Panc1 (cell line): ENCODE measurements at regions not wholly inside any gene's neighbourhood (a gene's known extent, or its start where the extent isn't known, plus 50 kb on each side); places are given as distances from the start of the nearest gene placed in this dataset.

ENCODE experiments used
- ATAC-seq: fragments of 200-7000 bp; cut with Tn5 transposase; 2 replicates; pipeline ENCODE4 v1.9.1; 2020; ENCODE audit warnings: mild to moderate bottlenecking, moderate library complexity
- BruUV-seq: library from RNA; stranded (reverse); fragments of 400-500 nt; replicated peaks from 2 replicates; lab custom pipeline; 2021; lab: Mats Ljungman, UMichigan
- CTCF ChIA-PET: fragments of 300-600 bp; sonication (Branson Sonifier 250); formaldehyde crosslinking; loops from one replicate; lab custom pipeline; 2022; ENCODE audit warnings: antibody characterized with exemption; lab: Charles Lee
- POLR2A ChIA-PET: fragments of 300-600 bp; sonication (Branson Sonifier 250); formaldehyde crosslinking; loops from one replicate; lab custom pipeline; 2022; ENCODE audit warnings: antibody characterized with exemption; lab: Charles Lee
- DNase-seq: peaks from one replicate; pipeline ENCODE4 v3.0.0-alpha.2; 2010; ENCODE audit warnings: low read depth, low spot score
- H3K27ac ChIP-seq: 2 replicates; pipeline ENCODE4 v1.5.1; 2011; ENCODE audit warnings: mild to moderate bottlenecking, low read length, inconsistent platforms
- H3K27me3 ChIP-seq: fragments of 200-500 bp; sonication (Bioruptor generic); 2 replicates; pipeline ENCODE4 v1.6.0; 2014; ENCODE audit warnings: low read length, inconsistent platforms; ENCODE audit not compliant: control insufficient read depth, insufficient read depth
- H3K36me3 ChIP-seq: fragments of 200-500 bp; sonication (Bioruptor generic); 2 replicates; pipeline ENCODE4 v1.5.1; 2014; ENCODE audit warnings: inconsistent platforms, mild to moderate bottlenecking, low read length, moderate library complexity; ENCODE audit not compliant: control insufficient read depth, insufficient read depth
- H3K4me1 ChIP-seq: 2 replicates; pipeline ENCODE4 v1.5.1; 2011; ENCODE audit warnings: inconsistent platforms, mild to moderate bottlenecking, low read length, moderate library complexity; ENCODE audit not compliant: control insufficient read depth, insufficient read depth
- H3K4me3 ChIP-seq, 2 experiments: 2 replicates each; pipeline ENCODE4 v1.5.1; 2011 to 2012; ENCODE audit warnings: low read depth in 2 of 2, low read length in 2 of 2, mild to moderate bottlenecking in 2 of 2, inconsistent platforms in 1 of 2, moderate library complexity in 1 of 2
- H3K9me3 ChIP-seq: fragments of 200-500 bp; sonication (Bioruptor generic); 2 replicates; pipeline ENCODE4 v1.5.1; 2014; ENCODE audit warnings: low read depth, mild to moderate bottlenecking, inconsistent platforms, low read length, moderate library complexity; ENCODE audit not compliant: control insufficient read depth, insufficient read depth
- CTCF ChIP-seq: fragments of 450-650 bp; IDR thresholded peaks from 2 replicates; pipeline ENCODE4 v1.5.1; 2017; ENCODE audit warnings: mild to moderate bottlenecking
- POLR2AphosphoS5 ChIP-seq: IDR thresholded peaks from 2 replicates; pipeline ENCODE4 v1.6.1; 2012; ENCODE audit warnings: mild to moderate bottlenecking, low read depth, low read length, moderate library complexity
- REST ChIP-seq, 2 experiments: IDR thresholded peaks; 2 replicates each; pipeline ENCODE4 v1.6.1; 2011 to 2012; ENCODE audit warnings: low read depth in 2 of 2, control low read depth in 1 of 2, low read length in 1 of 2, mild to moderate bottlenecking in 1 of 2, moderate library complexity in 1 of 2; ENCODE audit not compliant: insufficient read depth in 1 of 2
- SIN3A ChIP-seq: IDR thresholded peaks from 2 replicates; pipeline ENCODE4 v1.6.1; 2012; ENCODE audit warnings: low read depth, mild to moderate bottlenecking, low read length, moderate library complexity, borderline replicate concordance; ENCODE audit not compliant: insufficient read depth
- TCF7L2 ChIP-seq: IDR thresholded peaks from 2 replicates; pipeline ENCODE4 v1.6.1; 2011; ENCODE audit warnings: mild to moderate bottlenecking, low read depth, low read length, inconsistent platforms
- in situ Hi-C: cut with HindIII; loops from 2 replicates; pipeline ENCODE4 v1.10.0; 2016; ENCODE audit warnings: low sequenced_read_pairs, low pct_unique_long_range_greater_than_20kb
- intact Hi-C: fragments of 100-400 bp; cut with micrococcal nuclease; formaldehyde crosslinking; loops from one replicate; pipeline ENCODE4 v1.10.0; 2022; ENCODE audit not compliant: unreplicated experiment

GRCh38 chr14:96987771-96988170 lies 190.6 kb downstream of the VRK1 start:
- no peak overlapping the region for H3K4me3 ChIP-seq
- ChIA-PET CTCF (no interaction called here), POLR2A (no interaction called here)
- no peaks in the 10 kb centered on the region for H3K36me3 ChIP-seq
- H3K27ac ChIP-seq = no peak overlapping the region
- H3K27me3 ChIP-seq = no peaks in the 10 kb centered on the region
- intact Hi-C loops (no loop called here), in situ Hi-C loops (no loop called here)
- no peaks in the 10 kb centered on the region for H3K9me3 ChIP-seq
- BruUV-seq = no TSS peak
- DNase-seq (no peak), ATAC-seq (no peak)
- no peak for TF ChIP-seq SIN3A
- TF ChIP-seq TCF7L2 = no peak
- TF ChIP-seq POLR2AphosphoS5 = no peak
- no peak for TF ChIP-seq CTCF
- no peak for TF ChIP-seq REST (IDR thresholded peaks at IDR 0.05; ENCODE audit: insufficient read depth in 1 of 2, low read depth in 2 of 2, low read length in 1 of 2)
- no peaks in the 10 kb centered on the region for H3K4me1 ChIP-seq

GRCh38 chr14:96989306-96989705 lies 192.1 kb downstream of the VRK1 start:
- DNase-seq = no peak
- intact Hi-C loops (no loop called here), in situ Hi-C loops (no loop called here)
- POLR2A ChIA-PET = no interaction called here
- Histone ChIP-seq H3K36me3 (no peaks in the 10 kb centered on the region), H3K9me3 (no peaks in the 10 kb centered on the region), H3K4me3 (no peak overlapping the region), H3K4me1 (no peaks in the 10 kb centered on the region), H3K27me3 (no peaks in the 10 kb centered on the region), H3K27ac (no peak overlapping the region)
- CTCF ChIA-PET = no interaction called here
- no peak for TF ChIP-seq REST (IDR thresholded peaks at IDR 0.05; ENCODE audit: insufficient read depth in 1 of 2, low read depth in 2 of 2, low read length in 1 of 2)
- no peak for TF ChIP-seq POLR2AphosphoS5
- no peak for TF ChIP-seq CTCF
- no peak for TF ChIP-seq SIN3A
- TF ChIP-seq TCF7L2 = no peak
- no peak for ATAC-seq
- BruUV-seq = no TSS peak
